ENCODE measurements at regions not wholly inside any gene's neighbourhood (a gene's known extent, or its start where the extent isn't known, plus 50 kb on each side); places are given as distances from the start of the nearest gene placed in this dataset.

DNA sequence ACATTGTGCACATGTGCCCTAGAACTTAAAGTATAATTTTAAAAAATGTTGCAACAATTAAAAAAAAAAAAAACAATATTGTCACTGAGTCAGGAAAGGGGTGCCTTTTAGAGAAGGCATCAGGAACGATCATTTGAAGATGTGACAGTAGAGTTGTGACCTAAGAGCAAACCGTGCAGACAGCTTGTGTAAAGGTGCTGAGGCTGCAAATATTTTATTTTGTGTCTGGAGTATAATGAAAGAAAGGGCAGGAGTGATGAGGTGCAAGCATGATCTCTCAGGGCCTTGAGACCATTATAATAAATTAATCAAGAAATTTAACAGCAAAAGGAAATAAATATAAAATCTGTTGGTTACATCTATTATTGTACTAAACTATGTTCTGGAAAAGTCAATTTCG is 1219.7 kb downstream of the OLFM4 start:
- TF ChIP-seq, protein P1, sequence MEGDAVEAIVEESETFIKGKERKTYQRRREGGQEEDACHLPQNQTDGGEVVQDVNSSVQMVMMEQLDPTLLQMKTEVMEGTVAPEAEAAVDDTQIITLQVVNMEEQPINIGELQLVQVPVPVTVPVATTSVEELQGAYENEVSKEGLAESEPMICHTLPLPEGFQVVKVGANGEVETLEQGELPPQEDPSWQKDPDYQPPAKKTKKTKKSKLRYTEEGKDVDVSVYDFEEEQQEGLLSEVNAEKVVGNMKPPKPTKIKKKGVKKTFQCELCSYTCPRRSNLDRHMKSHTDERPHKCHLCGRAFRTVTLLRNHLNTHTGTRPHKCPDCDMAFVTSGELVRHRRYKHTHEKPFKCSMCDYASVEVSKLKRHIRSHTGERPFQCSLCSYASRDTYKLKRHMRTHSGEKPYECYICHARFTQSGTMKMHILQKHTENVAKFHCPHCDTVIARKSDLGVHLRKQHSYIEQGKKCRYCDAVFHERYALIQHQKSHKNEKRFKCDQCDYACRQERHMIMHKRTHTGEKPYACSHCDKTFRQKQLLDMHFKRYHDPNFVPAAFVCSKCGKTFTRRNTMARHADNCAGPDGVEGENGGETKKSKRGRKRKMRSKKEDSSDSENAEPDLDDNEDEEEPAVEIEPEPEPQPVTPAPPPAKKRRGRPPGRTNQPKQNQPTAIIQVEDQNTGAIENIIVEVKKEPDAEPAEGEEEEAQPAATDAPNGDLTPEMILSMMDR (IDR thresholded peaks at IDR 0.05), result no peak
- TF ChIP-seq, protein P2, sequence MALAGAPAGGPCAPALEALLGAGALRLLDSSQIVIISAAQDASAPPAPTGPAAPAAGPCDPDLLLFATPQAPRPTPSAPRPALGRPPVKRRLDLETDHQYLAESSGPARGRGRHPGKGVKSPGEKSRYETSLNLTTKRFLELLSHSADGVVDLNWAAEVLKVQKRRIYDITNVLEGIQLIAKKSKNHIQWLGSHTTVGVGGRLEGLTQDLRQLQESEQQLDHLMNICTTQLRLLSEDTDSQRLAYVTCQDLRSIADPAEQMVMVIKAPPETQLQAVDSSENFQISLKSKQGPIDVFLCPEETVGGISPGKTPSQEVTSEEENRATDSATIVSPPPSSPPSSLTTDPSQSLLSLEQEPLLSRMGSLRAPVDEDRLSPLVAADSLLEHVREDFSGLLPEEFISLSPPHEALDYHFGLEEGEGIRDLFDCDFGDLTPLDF (CRISPR knock-in tag; IDR thresholded peaks at IDR 0.05), result no peak
- TF ChIP-seq TCF7 (CRISPR knock-in tag; IDR thresholded peaks at IDR 0.05; ENCODE audit: low read depth) (no peak), ZNF263 (CRISPR knock-in tag; IDR thresholded peaks at IDR 0.05; ENCODE audit: low read depth) (no peak), GABPB1 (CRISPR knock-in tag; IDR thresholded peaks at IDR 0.05) (no peak), TEAD4 (CRISPR knock-in tag; IDR thresholded peaks at IDR 0.05) (no peak), CREM (CRISPR knock-in tag; IDR thresholded peaks at IDR 0.05) (no peak)
- TF ChIP-seq, protein P3, sequence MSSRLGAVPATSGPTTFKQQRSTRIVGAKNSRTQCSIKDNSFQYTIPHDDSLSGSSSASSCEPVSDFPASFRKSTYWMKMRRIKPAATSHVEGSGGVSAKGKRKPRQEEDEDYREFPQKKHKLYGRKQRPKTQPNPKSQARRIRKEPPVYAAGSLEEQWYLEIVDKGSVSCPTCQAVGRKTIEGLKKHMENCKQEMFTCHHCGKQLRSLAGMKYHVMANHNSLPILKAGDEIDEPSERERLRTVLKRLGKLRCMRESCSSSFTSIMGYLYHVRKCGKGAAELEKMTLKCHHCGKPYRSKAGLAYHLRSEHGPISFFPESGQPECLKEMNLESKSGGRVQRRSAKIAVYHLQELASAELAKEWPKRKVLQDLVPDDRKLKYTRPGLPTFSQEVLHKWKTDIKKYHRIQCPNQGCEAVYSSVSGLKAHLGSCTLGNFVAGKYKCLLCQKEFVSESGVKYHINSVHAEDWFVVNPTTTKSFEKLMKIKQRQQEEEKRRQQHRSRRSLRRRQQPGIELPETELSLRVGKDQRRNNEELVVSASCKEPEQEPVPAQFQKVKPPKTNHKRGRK (CRISPR knock-in tag; IDR thresholded peaks at IDR 0.05; ENCODE audit: borderline replicate concordance), result no peak
- TF ChIP-seq, protein P4, sequence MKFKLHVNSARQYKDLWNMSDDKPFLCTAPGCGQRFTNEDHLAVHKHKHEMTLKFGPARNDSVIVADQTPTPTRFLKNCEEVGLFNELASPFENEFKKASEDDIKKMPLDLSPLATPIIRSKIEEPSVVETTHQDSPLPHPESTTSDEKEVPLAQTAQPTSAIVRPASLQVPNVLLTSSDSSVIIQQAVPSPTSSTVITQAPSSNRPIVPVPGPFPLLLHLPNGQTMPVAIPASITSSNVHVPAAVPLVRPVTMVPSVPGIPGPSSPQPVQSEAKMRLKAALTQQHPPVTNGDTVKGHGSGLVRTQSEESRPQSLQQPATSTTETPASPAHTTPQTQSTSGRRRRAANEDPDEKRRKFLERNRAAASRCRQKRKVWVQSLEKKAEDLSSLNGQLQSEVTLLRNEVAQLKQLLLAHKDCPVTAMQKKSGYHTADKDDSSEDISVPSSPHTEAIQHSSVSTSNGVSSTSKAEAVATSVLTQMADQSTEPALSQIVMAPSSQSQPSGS (CRISPR knock-in tag; IDR thresholded peaks at IDR 0.05; ENCODE audit: borderline replicate concordance, low read depth), result no peak
- TF ChIP-seq, protein P5, sequence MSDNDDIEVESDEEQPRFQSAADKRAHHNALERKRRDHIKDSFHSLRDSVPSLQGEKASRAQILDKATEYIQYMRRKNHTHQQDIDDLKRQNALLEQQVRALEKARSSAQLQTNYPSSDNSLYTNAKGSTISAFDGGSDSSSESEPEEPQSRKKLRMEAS (CRISPR knock-in tag; IDR thresholded peaks at IDR 0.05), result no peak
- TF ChIP-seq, protein P6, sequence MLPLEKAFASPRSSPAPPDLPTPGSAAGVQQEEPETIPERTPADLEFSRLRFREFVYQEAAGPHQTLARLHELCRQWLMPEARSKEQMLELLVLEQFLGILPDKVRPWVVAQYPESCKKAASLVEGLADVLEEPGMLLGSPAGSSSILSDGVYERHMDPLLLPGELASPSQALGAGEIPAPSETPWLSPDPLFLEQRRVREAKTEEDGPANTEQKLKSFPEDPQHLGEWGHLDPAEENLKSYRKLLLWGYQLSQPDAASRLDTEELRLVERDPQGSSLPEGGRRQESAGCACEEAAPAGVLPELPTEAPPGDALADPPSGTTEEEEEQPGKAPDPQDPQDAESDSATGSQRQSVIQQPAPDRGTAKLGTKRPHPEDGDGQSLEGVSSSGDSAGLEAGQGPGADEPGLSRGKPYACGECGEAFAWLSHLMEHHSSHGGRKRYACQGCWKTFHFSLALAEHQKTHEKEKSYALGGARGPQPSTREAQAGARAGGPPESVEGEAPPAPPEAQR (CRISPR knock-in tag; IDR thresholded peaks at IDR 0.05), result no peak
